ENCODE measurements at regions not wholly inside any gene's neighbourhood (a gene's known extent, or its start where the extent isn't known, plus 50 kb on each side); places are given as distances from the start of the nearest gene placed in this dataset.
A peak's percentile ranks its signal among the peaks of the same experiment; 100 is the strongest.
"Not testable (repeated sequence)": the region's sequence is repeated elsewhere in the genome, so short reads cannot be mapped to it uniquely, and the experiment has no call there.

DNA sequence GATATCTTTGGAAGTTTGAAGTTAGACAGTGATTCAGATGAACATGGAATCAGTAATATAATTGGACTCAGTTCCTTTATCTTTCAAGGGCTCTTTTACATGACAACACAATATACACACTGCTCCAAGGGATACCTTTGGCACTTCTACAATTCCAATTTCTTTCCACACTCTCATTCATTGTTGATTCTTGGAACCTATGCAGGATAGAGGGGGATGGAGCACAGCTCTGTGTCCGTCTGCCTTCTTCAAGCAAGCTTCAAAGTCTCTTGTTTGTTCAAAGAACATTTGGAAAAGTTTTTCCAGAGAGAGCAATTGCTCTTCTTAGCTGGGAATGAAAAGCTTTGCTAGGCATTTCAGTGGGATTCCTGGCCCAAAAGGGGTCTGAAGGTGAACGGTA lies 276.2 kb upstream of the ZEB2 start:
- no peak for DNase-seq

DNA sequence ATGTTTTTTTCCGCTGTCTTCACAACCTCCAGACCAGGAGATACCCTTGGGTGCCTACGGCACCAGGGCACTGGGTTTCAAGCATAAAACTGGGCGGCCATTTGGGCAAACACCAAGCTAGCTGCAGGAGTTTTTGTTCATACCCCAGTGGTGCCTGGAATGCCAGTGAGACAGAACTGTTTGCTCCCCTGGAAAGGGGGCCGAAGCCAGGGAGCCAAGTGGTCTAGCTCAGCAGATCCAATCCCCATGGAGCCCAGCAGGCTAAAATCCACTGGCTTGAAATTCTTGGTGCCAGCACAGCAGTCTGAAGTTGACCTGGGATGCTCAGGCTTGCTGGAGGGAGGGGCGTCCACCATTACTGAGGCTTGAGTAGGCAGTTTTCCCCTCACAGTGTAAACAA lies 265.3 kb upstream of the ZEB2 start:
- DNase-seq = no peak

DNA sequence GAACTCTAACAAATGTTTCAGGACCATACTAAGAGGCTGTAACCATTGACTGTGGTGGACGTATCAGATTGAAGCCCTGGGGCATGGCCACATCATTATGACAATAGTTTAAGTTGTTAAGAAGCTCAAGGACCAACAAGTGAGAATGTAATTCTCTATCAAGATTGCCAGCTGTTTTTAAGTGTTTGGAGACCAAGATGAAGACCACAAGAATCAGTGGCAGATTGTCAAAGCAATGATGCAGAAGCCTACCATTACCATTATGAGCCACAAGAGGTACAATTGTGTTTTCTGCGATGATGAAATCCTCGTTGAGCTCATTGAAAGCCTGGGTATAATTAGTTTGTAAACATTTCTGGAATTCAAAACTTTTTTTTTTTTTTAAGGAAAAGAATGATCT lies 261.1 kb upstream of the ZEB2 start:
- DNase-seq = no peak

DNA sequence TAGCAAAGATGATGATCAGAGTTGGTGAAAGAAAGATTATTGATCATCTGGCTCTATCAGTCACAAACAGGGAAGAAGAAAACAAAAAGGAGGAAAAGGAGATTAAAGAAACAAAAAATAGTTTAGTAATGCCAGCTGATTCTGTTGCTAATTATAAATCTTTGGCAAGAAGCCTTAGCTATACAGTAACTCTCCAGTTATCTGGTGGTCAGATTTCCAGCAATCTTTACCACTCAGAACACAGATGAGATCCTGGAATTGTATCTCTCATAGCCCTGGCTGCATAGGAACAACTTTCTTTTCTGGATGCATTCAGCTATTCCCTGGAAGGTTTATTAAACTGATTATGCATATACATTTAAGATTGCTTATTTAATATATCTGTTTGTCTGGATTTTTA lies 256.8 kb upstream of the ZEB2 start:
- DNase-seq = no peak

DNA sequence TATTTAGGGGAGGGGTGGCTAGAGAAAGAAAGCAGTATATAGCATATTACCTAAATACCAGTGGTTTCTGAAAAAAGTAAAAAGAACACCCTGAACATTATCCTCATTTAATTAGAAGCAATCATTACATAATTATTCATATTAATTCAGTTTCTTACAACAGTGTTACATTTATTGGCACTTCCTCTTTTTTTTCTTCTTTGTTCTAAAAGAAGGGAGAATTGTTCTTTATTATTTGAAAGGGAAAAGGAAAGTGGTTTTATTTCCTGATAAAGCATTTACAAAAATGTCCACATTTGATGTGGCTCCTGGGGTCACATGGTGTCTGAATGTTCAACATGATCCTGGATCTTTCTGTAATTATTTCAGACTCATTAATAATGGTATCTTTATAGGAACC lies 254.9 kb upstream of the ZEB2 start:
- peak; percentile 50 for DNase-seq

DNA sequence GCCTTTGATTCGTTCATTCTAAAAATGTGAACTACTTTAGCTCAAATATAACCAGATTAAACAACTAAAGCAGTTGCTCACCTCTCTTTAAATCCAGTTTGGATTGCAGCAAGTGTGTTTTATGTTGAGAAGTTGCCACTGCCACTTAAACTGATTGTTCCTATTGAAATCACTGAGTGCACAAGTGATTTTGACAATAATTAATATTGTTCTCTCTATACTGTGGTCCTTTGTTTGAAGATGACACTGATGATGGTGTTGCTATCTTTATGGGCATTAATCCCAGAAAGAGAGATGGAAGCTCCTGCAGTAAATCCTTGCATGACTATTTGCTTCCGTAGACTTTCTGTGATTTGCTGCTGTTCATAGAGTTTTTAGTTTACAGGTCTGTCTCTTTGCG lies 251.4 kb upstream of the ZEB2 start:
- no peak for DNase-seq

DNA sequence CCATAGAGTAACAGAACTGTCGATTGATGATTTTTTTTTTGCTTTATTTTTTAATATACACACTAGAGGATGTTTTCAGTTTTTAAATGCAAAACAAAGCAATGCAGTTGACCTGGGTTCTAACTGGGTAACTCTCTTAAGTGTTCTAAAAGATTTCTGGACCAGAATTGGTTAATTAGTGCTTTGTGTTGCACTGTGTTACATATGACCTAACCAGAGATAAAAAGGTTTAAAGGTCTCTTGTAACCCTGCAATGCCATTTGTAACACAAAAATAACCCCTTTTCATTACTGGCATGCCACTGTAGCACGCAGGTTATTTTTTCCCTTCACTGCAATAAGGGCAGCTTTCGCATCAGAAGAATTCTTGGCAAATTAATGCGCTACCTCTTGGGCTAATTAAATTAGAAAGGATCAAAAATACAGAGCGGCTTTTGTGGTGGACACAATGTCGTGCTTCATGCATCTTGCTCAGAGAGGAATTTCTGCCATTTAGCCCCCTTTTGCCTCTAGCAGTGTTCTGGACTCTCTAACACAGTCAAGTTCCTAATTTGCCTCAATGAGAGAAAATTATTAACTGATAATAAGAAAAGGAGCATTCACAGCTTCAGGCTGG lies 250.8 kb upstream of the ZEB2 start:
- DNase-seq = no peak

DNA sequence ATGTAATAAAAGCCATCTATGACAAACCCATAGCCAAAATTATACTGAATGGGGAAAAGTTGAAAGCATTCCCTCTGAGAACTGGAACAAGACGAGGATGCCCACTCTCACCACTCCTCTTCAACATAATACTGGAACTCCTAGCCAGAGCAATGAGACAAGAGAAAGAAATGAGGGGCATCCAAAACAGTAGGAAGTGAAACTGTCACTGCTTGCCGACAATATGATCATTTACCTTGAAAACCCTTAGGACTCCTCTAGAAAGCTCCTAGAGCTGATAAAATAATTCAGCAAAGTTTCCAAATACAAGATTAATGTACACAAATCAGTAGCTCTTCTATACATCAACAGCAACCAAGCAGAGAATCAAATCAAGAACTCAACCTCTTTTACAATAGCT lies 241.0 kb upstream of the ZEB2 start:
- DNase-seq = not testable (repeated sequence)

DNA sequence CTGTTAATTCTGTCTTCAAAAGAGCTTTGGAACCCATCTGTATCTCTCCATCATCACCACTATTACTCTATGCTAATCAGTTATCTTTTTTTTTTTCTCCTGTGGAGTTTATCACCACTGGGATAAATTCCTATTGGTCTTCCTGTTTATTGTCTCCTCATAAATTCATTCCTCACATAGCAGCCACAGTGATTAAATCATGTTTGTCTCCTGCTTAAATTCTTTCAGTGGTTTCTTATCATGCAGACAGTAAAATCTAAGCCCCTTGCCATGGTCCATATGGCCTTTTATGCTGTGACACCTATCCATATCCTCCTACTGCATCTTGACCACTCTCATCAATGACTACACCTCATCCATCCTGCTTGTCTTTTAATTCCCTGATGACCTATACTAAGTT lies 239.8 kb upstream of the ZEB2 start:
- DNase-seq = no peak

DNA sequence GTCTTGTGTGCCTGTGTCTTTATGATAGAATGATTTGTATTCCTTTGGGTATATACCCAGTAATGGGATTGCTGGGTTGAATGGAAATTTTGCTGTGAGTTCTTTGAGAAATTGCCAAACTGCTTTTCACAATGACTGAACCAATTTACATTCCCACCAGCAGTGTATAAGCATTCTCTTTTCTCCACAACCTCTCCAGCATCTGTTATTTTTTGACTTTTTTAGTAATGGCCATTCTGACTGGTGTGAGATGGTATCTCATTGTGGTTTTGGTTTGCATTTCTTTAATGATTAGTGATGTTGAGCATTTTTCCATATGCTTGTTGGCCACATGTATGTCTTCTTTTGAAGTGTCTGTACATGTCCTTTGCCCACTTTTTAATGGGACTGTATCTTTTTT lies 238.3 kb upstream of the ZEB2 start:
- DNase-seq = not testable (repeated sequence)

DNA sequence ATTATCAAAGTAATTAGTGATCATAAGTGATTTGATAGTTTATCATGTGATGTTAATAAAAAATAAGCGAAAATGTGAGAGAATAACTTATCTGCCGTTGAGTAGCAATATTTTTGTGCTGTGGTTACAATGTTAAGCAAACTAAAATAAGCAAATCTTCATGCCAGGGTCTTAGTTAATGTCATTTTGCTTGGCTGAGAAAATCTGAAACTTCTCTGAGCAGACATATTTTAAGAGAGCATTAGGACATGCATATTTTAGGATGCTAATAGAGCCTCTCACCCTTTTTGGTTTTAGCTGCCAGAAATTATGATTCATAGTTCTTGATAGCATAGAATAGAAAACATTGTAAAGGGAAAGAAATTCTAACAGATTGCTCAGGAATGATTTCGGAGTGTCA lies 233.5 kb upstream of the ZEB2 start:
- DNase-seq = no peak

DNA sequence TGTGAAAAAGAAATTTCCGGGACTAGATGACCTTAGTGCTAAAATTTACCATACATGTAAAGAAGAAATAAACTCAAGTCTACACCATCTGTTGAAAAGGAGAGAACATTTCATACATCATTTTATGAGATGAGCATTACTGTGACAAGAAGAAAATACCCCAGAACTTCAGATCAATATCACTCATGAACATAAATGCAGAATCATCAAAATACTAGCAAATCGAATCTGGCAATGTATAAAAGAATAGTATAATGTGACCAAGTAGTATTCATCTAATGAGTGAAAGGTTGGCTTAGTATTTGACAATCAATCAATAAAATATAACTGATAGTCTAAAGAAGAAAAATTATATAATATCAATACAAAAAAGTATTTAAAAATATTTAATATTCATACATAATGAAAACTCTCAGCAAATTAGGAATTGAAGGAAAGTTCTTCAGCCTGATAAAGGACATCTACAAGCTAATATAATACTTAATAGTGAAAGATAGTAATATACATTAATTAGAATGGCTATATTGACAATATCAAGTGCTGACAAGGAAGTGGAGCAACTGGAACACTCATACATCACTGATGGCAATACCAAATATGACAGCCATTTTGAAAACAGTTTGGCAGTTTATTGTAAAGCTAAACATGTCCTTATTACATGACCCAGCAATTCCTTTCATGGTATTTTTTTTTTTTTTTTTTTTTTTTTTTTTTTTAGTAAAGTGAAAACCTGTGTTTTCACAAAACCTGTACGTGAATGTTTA lies 231.4 kb upstream of the ZEB2 start:
- DNase-seq = no peak

DNA sequence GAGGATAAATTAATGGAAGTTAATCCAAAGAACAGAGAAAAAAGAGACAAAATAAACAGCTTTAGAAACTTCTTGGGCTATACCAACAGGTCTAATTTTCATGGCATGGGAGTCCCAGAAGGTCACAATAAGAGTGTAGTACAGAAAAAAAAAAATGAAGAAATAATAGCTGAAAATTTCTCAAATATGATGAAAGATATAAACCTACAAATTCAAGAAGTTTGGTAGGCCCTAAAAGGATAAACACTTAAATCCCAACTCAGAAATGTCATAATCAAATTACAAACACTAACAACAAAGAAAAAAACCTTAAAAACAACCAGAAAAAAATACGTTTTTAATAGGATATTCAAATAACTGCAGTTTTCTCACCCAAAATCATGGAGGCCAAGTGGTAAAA lies 229.3 kb upstream of the ZEB2 start:
- DNase-seq = no peak

DNA sequence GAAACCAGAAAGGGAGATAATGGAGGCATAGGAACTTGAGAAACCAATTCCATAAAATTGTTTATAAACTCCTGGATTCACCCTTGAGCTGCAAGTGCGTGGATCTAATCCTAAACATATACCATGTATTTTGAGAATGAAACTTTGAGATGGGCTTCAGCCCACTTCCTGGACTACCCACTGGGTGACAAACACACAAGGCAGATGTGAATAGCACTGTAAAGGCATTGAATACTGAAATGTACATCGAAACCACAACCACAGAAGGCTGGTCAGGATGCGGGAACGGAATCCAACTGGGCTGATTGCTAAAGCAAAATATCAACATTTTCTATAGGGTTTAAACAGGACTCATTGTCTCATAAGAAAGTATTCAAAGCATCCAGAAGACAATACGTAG lies 228.5 kb upstream of the ZEB2 start:
- DNase-seq = no peak

DNA sequence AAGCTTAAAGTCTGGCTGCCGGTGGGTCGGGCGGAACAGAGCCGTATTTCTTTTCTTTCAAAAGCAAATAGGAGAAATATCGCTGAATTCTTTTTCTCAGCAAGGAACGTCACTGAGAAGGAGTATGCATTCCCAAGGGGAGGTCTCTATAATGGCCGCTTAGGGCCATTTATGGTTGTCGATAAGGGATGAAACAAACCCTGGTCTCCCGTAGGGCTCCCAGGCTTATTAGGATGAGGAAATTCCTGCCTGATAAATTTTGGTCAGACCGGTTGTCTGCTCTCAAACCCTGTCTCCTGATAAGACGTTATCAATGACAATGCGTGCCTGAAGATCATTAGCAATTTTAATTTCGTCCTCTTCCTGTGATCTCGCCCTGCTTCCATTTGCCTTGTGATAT lies 227.7 kb upstream of the ZEB2 start:
- peak; percentile 5 for DNase-seq

DNA sequence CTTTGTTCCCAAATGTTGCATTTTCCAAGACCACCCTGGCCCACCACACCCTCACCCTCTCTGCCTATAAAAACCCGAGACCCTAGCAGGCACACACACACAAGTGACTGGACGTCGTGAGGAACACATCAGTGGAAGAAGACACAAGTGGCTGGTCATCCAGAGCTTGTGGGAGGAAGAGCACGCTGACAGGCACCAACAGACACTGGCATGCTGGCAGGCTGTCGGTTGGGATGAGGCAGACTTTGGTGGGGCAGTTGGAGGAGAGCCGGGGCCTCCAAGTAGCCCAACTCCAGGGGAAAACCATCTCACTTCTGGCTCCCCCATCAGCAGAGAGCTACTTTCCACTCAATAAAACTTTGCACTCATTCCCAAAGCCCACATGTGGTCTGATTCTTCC lies 225.5 kb upstream of the ZEB2 start:
- DNase-seq = no peak

DNA sequence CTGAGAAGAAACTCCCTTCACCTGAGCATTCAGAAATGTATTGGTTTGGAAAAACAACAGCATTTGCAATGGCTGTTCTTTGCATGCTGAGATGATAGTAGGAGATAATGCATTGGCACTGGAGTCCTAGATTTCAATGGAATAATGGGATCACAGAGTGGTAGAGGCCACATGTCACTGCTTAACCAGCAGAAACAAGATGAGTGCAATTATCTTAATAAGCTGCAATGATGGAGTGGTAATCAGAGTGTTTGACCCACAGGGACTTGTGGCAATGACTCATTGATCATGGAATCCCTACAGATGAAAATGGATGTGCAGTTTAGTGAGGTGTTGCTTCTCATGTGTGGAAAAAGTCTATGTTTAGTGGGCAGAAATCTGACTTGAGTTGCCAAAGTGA lies 218.8 kb upstream of the ZEB2 start:
- no peak for DNase-seq

DNA sequence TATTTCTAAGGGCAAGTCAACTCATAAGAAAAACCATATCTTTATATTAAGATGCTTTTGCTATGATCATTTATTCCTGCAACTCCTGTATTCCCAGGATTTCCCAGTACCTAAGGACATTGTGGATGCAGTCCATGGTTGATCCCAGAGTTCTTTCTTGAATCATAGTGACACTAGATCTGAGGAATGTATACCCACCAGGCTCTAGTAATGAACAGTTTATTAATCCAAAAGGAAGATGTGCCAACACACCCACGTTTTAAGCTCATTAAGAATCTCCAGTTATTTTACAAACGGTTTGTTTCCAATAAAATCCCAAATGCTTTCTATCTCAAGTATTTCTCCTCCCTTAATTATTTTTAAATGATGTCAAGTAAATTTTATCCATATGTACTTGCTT lies 210.8 kb upstream of the ZEB2 start:
- DNase-seq = no peak

DNA sequence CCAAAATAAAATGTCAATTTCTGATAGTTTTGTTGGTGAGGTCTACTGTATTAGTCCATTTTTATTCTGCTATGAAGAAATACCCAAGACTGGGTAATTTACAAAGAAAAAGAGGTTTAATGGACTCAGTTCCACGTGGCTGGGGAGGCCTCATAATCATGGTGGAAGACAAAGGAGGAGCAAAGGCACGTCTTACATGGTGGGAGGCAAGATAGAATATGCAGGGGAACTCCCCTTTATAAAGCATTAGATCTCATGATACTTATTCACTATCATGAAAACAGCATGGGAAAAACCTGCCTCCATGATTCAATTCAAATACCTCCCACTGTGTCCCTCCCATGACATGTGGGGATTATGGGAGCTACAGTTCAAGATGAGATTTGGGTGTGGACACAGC lies 204.5 kb upstream of the ZEB2 start:
- not testable (repeated sequence) for DNase-seq

DNA sequence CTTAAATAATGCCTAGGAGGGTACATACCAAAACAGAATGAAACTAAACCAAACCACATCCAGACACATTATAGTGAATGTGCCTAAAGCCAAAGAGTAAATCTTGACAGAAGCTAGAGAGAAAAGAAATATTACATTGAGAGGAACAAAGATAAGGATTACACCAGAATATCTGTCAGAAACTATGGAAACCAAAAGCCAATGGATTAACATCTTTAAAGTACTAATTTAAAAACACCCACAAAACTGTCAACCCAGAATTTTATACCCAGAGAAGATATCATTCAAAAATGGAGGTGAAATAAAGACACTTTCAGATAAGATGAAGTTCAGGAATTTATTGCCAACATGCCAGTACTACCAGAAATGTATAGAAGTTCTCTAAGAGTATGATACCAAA lies 198.5 kb upstream of the ZEB2 start:
- DNase-seq = peak; percentile 22

DNA sequence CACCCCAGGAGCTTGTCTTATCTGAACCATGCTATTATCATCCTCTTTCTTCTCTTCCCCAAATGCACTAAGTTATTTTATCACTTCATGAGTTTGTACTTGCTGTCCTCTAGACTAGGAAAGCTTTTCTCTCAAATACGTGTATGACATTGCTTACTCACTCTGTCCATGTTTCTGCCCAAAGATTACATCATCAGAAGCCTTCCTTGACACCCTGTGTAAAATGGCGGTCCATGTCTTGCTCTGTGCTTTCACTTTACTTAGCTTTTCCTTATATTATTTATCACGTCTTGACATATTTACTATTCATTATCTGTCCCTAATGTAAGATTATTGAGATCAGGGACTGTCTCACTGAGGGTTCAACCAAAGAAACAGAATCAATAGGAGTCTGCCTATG lies 196.1 kb upstream of the ZEB2 start:
- peak; percentile 53 for DNase-seq

DNA sequence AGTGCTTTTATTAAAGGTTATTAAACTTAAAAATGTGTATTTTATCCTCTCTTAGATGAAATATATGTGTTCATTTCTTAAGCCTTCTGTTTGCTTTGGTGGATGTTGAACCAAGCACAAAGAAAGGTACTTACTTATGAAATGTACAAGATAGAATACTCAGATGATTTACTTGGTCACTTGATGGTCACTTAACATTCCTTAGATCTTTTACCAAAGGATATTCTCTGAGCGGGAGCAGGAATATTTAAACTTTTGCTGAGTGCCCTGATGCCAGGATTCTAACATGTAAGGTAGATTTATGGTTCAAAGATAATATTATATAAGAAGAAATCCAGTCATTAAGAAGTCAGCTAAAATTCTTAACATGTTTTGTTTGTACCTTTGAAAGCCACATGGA lies 193.5 kb upstream of the ZEB2 start:
- DNase-seq = no peak

DNA sequence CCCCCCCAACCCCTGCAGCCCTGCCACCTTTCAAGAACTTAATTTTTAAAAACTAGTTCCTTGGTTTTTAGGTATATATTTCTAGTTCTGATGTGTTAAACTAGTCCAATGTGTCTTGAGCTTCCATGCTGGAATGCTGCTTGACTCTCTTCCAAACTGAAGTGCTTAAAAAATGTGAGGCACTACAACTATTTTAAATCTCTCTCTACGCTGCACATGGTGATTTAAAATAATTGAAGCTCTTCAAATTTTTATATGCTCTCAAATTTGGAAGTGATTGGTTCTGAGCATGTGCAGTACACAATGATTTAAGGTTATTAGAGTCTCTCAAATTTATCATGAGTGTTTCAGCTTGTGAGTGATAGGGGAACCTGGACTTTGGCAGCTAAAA lies 192.6 kb upstream of the ZEB2 start:
- DNase-seq = no peak

DNA sequence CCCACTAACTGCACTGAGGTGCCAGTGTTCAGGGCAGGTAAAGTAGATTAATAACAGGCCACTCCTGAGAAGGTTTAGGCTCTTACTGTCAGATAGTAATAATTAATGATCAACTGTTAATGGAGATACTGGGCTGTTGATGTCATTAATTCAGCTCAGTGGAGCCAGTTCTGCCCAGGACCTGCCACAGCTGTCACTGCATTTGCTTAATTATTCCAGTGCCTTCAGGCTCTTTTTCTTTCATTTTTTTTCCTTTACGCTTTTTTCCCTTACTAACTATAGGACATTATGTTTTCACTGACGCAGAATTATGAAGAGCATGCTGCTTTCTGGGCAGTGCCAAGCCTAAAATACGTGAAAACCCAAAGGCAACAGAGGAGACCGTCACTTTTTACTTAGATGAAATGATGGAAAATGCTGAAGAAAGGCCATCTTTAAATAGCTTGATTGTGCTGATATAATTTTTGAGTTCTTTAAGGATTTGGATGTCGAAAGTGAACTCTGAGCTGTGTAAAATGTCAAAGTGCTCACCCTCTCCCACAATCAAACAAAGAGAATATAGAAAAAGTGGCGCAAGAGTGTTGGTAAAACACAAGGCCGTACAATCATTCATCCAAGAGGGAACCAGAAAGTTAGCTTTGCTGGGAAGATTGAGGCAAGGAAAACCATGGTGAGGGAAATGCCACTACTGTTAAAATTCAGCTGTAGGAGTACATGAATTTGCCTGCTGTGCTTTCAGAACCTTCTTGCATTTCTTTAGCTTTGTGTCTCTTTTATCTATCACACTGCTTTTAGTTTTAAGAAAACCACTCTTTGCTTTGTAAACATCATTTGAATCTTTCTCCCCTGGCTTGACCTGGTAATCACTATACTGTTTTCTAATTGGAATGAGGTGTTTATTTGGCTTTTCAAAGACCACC lies 192.0 kb upstream of the ZEB2 start:
- DNase-seq = no peak

Data from OCI-M1 (cell line).